ENCODE measurements at regions not wholly inside any gene's neighbourhood (a gene's known extent, or its start where the extent isn't known, plus 50 kb on each side); places are given as distances from the start of the nearest gene placed in this dataset.

DNA sequence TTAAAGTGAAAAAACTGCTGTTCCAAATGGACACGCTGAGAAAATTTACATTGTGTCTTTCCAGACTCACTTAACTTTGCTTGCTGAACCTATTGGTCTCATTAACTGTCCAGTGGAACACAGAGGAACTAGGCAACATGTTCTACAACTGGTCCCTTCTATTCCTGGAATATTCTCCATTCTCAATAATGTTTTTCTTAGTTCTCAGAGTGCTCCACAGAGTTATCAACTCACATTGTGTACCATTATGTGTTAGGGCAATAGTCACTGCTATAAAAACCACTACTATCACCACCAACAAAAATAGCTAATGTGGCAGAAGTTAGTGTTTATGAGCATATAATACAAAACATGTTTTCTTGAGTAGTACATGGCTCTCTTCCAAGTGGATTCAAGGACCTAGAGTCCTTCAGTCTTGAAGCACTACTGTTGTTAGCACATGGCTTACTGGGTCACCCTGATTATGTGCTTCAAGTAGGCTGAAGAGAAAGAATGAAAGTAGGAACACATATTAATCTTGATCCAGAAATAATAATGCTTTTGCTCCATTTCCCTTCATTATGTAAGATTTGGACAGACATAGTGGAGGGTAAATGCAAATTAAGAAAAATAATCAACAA lies 865.3 kb upstream of the HS3ST1 start:
- DNase-seq = no peak

DNA sequence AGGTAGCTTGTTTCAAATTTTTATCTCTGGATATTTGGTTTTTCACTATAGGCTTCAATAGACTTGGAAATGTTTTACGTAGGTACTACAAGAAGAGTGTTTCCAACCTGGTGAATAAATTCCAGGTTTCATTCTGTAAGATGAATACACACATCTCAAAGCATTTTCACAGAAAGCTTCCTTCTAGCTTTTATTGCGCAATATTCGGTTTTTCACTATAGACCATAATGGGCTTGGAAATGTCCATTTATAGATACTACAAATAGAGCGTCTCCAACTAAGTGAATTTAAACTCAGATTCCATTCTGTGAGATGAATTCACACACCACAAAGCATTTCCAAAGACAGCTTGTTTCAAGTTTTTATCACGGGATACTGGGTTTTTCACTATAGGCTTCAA lies 857.7 kb upstream of the HS3ST1 start:
- no peak for DNase-seq

DNA sequence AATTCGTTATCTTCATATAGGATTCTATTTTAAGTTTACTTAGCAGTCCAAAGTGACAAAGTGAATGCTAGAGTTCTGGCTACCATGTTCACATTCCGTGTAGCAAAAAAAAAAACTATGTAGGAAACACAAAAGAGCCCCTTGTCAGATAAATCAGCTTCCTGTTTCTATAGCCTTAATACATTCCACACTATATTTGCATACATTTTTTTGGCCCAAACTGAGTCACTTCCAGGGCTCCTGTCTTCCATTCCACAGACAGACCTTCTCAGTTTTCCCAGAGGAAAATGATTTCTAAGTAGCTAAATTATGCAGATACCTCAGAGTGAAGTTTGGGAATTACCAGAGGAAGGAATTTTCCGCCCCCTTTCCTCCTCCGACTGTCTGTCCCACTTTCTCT lies 841.9 kb upstream of the HS3ST1 start:
- DNase-seq = no peak

DNA sequence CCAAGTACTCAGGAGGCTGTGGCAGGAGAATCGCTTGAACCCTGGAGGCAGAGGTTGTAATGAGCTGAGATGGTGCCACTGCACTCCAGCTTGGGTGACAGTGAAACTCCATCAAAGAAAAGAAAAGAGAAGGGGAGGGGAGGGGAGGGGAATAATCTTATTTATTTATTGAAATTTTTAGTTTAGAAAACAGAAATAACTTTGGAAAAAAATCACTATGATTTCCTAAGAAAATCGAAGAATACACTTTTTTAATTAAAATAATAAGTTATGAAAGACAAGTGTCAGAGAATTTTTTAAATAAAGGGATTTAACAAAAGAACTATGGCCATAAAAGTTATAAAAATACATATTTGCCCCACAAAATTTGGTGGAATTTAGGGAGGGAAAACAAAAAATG lies 836.9 kb upstream of the HS3ST1 start:
- DNase-seq = no peak

DNA sequence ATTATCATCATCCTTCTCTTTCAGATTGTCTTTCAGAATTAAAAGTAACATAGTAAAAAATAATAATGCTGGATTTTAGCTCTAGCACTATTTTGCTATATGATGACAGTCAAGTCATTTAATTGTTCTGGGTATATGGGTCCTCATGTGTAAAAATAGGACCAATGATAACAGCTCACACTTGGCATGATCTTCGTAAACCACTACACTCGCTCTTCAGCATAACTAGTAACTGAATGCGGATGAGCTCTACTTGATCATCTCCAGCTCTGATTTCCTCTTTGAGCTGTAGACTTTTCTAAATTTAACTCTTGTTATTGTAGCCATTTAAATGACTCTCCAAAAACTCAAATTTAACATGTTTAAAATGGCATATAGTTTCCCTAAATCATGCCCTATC lies 831.8 kb upstream of the HS3ST1 start:
- no peak for DNase-seq

DNA sequence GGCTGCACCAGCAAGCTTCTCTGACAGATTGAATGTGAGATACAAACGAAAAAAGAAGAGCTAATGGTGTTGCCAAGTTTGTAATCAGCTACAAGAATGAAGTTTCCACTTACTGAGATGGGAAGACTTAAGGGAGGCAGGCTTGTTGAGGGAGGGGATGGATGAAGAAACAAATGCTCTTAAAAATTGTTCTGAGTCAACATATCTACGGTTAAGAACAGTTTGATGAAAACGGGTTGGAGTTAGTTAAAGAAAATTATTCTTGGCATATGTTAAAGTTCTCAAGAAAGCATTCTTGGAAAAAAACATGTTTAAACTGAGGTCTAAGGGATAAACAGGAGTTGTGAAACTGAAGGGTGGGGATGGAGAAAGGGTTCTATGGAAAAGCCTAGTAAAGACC lies 816.3 kb upstream of the HS3ST1 start:
- DNase-seq = no peak

DNA sequence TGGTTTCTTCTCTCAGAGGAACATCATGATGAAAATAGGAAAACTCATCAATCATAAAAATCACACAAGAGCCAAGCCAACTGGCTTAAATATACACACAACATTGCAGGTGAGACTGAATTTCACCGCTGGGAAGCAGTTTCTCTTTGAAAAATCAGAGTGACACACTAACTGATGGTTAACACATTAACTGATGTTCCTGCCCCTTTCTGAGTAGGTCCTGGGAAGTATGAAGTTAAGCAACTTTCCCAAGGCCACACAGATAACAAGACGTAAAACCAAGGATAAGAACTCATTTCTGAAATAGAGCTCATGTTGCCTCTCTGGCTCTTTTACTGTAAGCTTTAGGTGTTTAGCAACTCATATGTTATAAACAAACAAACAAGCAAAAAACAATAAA lies 813.7 kb upstream of the HS3ST1 start:
- DNase-seq = no peak

DNA sequence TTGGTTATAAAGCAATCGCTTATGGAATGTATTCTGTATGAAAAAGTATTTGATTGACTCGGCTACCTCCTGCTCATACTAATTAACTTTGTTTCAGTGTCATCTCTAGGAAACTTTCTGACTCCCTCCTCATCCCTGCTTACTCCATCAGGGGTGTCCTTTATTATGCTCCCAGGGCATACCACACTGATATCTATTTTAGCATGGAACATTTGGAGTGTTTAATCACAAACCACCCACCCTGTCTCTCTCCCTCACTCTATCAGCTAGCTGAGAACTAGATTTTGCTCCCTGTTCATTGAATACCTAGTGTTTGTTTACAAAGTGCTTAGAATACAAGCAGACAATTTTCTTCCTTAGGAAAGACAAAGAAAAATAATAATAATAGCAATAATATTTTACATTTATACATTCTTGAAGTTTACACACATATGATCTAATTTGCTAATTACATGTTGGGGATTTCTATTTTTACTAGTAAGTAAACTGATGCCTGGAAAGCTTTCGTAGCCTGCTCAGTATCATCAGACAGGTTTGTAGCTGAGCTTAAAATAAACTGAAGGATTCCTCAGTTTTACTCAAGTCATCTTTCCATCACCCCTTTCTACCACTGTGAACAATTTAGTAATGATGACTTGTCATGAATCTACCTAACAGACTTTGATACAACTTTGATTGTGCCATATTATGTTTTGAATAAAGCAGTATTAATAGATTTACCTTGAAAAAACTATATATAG lies 811.4 kb upstream of the HS3ST1 start:
- DNase-seq = no peak

DNA sequence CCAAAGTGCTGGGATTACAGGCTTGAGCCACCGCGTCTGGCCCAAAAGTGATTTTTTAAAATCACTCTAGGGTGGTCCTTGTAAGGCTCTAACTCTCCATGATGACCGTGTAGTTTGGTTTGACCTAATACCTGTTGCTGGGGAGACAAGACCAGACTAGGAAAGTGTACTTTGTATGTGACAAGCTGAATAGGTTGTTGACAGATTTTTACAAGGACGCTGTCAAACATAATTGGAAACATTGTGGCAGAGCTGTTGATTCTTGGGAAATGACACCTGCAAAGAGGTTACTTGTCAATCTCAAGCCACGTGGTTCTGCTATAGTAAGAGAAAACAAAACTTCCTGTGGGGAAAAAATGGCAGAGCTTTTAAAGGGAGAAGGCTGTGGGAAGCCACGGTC lies 802.4 kb upstream of the HS3ST1 start:
- DNase-seq = no peak

DNA sequence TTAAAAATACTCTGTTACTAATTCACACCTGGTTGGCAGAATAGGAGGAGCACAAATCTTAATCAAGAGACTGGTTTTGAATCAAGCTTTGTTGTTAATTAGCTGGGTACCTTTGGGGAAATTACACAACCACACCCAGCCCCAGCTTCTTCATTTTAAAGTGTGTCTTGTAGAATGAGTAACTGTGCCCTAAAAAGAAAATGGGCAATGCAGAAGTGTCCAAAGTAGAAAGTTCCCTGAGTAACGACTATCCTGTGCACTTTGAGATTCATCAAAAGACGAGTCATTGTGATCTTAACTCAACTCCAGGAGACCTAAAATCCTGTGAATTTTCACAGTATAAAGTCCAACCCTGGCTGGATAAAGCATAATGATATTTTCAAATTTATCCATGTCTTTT lies 792.3 kb upstream of the HS3ST1 start:
- no peak for DNase-seq

DNA sequence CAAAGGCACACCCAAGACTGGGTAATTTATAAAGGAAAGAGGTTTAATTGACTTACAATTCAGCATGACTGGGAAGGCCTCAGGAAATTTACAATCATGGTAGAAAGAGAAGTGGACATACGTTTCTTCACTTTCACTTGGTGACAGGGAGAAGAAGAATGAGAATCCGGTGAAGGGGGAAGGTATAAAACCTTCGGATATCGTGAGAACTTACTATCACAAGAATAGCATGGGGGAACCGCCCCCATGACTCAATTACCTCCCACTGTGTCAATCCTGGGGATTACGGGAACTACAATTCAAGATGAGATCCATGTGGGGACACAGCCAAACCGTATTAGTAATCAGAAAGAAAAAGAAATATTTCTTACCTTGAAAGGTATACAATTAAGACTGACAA lies 782.9 kb upstream of the HS3ST1 start:
- no peak for DNase-seq

DNA sequence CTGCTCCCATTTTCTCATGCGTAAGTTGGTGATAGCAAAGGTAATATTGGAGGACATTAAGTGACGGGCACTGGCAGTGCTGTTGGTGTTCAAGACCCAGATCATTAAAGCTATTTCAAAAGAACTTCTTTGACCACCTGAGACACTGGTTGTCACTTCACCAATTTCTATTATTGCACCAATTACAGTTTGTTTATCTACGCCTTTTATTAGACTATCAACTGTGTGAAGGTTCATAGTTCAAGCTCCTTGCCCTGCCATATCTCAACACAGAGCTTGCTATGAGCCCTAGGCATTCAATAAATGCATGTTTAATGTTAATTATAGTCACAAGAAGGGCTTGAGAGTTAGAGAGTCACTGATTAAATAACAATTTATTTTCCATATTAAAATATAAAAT lies 778.7 kb upstream of the HS3ST1 start:
- no peak for DNase-seq

DNA sequence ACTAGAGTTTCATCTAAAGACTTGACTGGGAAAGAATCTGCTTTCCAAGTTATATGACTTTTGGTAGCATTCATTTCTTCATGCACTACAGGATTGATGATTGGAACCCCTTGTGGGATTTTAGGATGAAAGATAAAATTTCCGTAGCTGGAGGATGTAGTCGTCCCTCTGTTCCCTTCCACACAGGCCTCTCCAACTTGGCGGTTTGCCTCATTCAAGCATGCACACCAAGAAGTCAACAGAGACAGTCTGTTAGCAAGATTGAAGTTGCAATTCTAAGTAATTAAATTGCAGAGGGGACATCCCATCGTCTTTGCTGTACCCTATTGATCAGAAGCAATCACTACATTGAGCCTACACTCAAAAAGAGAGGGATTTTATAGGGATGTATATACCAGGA lies 777.4 kb upstream of the HS3ST1 start:
- no peak for DNase-seq

DNA sequence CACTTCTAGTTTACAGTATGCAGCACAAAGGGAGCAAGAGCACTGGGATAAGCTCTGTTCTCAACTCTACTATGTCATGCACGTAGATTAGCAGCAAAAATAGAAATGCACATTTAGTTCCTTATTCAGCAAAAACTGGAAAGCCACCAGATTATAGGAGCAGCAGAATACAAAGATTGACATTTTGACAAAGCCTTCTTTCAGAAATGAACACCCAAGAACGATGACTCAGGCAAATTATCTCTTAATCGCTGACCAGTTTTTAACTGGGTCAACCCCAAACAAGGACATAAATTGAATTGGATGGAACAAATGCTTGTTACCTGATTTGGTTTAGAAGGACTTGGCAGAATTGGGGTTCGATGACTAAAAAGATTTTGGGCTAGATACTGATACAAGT lies 775.3 kb upstream of the HS3ST1 start:
- DNase-seq = no peak

DNA sequence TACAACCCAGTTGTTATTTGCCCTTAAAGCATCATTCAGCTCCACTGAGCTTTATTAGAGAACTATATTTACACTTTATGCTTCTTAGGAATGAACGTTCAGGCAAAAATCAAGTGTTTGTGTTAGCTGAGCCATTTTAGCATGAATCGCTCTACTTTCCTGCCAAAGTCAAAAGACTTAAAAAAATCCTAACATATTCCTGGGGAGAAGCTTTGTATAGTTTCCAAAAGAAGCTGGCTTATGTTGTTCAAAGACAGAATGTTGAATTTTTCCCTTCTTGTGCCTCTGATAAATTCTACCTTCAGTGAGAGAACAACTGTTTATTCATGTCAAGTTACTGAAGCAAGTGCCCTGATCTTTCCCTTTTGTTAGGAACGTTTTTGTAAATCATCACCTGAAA lies 771.5 kb upstream of the HS3ST1 start:
- no peak for DNase-seq

DNA sequence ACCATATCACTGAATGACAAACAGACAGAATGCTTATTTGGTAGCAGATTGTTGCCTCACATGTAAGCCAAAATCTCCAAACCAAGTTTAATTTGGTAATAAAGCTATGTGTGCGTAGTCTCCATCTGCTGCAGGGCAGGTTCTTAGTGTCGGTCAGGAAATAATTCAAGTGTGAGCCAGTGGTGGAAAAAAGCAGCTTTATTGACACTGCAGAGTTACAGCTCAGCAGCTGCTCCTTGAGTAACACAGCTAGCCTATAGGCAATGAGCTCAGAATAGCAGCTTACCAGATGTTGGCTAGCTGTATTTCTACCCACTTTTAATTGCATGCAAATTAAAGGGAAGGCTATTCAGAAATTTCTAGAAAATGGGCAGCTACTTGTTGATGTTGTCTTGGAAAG lies 757.8 kb upstream of the HS3ST1 start:
- no peak for DNase-seq

DNA sequence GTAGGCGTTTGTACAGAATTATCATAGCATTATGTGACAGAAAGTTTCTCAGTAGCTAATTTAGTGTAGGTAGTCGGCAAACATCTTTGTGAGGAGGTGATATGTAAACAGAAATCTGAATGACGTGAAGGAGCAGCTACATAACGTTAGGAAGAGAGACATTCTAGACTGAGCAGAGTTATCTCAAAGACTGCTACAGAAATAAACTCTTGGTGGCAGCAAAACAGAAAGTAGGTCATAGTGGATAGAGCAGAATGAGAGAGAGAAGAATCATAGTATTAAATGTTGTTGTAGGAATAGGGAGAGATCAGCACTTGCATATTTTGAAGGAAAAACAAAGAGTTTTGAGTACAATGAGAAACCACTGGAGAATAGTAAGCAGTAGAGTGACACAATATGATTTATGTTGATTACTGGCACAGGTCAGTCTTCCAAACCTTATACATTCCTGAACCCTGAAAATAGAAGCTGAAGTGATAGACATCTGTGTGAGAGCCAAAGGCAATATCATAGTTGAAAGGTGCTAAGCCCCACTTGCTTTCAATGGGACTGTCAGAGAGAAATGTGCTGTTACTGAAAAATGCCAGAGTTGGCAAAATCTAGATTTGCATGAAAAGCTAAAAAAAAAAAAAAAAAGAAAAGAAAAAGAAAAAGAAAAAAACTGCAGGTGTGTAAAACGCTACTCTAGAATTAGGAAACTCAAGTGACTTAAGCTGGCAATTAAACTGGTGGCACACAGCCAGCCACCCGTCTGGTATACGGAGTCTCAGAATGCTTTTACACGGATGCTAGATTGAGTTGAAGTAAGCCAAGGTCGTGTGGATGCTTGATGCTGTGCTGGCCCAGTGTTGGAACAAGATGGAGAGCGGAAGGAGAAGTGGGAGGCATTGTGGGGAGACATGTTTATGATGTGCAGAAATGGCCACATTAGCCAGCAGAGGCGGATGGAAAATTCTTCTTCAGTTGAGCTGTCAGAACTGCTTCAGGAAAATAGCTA lies 750.2 kb upstream of the HS3ST1 start:
- DNase-seq = no peak

DNA sequence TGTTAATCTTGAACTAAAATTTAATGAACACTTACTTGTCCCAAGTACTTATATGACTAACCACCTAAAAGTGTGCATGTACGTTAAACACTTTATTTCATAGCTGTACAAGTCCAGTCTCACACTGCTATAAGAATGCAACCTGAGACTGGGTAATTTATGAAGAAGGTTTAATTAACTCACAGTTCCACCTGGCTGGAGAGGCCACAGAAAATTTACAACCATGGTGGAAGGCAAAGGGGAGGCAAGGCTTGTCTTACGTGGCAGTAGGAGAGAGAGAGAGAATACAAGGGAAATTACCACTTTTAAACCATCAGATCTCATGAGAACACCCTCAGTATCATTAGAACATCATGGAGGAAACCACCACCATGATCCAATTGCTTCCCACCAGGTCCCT lies 748.7 kb upstream of the HS3ST1 start:
- DNase-seq = no peak

DNA sequence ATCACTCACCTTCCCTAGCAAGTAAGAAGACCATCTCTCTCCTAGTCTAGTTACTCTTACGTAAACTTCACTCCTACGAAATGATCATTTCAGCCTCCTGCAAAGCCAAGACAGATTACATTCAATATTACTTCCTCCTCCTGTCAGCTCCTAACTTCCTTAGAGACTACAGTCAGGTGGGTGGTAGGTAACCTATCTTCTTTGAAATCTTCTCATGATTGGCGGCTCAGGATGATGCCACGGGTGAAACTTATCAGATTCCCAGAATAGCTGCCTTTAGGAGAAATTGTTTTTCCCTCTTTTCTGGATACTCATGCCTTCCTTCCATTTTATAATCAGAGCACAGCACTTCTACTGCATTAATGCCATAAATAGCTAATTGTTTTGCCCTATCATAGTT lies 744.8 kb upstream of the HS3ST1 start:
- no peak for DNase-seq

DNA sequence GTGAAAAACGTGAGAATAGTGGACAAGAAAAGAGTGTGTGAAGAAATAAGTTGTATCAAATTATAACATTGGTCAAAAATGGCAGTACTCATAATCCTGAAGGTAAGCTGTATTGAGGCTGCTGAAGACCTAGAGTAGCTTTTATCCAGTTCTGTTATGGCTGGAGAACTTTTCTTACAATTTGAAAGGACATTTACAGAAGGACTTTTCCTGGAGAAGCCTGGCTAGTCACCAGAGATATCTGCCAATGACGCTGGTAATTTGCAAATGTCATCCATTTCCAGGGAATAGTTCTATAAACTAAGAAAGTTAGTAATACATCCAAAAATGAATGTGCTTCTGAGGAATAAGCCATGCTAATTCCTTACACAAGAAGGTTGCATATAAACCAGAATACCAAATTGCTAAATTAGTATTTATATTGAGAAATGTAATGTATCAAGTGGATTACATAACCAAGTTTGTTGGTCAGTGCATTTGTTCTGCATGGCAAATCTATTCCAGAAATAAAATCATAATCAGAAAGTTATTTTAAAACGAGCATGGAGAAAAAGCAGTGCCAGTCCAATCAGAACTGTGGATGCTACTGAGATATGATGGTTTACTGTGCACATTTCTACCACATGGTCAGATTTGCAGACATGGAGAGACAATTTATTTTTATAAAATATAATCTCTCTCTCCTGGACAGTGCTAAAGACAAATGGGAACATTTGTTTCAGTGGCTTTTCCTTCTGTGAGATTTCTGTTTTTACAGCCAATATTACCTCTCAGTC lies 743.7 kb upstream of the HS3ST1 start:
- no peak for DNase-seq

DNA sequence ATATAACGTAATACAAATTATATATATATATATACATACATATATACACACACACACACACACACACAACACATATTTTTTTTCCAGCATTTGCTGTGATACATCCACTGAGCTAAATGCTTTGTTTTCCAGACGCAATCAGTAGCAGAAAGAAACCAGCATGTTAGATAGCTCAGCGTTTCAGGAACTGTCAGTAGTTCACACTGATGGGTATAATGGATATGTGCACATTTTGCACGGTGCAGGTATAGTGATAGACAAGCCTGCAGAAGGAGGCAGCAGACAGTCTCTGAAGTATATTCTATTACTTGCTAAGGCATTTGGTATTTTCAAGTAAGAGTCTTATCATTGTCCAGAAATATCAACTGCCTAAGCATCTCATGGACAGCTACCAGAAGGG lies 741.6 kb upstream of the HS3ST1 start:
- no peak for DNase-seq

DNA sequence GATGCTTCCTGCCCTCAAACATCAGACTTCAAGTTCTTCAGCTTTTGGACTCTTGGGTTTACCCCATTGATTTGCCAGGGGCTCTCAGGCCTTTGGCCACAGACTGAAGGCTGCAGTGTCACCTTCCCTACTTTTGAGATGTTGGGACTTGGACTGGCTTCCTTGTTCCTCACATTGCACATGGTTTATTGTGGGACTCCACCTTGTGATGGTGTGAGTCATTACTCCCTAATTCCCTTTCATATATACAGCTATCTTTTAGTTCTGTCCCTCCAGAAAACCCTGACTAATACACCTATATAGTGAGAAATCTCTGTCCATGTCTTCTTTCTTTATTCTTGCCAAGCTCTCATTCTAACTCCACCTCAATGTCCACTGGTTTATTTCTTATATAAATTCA lies 736.9 kb upstream of the HS3ST1 start:
- no peak for DNase-seq

DNA sequence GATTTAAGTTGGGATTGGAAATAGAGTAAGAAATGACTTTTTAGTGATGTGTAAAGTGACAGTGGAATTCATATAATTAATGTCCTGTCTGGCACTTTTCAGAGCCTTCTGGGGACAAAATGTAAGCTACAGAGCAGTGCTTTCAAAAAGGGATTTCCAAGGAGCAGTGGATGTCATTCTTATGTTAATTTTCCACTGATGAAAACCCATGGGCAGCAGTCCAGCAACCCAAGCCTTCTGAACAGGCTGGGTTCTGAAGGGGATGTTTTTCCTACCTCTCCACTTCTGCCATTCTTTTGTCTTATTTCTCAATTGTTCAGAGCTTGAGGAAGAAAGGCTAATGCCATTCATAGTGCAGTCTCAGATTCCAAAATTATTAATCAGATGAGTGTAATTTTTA lies 717.6 kb upstream of the HS3ST1 start:
- no peak for DNase-seq
